ENCODE measurements at regions not wholly inside any gene's neighbourhood (a gene's known extent, or its start where the extent isn't known, plus 50 kb on each side); places are given as distances from the start of the nearest gene placed in this dataset.

DNA sequence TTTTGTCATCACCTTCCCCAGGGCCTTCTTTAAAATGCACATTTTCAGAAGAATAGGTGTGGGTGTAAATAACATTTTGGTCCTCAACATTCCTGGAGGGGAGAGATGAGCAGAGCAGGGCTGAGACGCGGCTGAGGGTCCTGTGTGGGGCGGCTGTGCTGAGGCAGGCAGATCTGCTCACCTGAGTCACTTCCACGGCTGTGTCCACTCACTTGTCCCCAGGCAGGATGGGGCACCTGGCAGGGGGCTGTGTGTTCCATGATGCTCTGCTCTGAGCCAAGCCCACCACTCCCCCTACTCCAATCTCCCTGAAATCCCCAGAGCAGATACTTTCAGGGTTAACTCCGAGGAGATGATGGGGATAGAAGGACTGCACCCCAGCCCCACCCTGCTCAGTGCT lies 93.8 kb downstream of the GLRX3 start:
- no peak for DNase-seq (ENCODE audit: low read depth in 1 of 2, low spot score in 1 of 2)

DNA sequence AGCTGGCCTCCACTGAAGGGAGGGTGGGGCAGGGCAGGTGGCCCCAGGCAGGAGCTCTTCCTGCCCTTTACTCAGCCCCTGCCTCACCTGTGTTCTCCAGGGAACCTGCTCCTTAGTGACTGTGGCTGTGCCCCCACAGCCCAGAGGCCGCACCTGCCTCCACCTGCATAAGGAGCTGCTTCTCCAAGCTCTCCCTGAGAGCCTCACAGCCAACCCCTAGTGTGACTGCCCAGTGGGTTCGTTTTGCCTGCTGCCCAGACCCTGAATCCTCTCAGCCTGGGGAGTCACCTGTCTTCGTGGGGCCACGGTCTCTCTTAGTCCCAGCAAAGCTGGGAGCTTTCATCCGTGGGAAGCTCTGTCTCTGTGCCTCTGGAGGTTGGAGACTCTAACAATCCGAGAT lies 94.4 kb downstream of the GLRX3 start:
- no peak for DNase-seq (ENCODE audit: low read depth in 1 of 2, low spot score in 1 of 2)

DNA sequence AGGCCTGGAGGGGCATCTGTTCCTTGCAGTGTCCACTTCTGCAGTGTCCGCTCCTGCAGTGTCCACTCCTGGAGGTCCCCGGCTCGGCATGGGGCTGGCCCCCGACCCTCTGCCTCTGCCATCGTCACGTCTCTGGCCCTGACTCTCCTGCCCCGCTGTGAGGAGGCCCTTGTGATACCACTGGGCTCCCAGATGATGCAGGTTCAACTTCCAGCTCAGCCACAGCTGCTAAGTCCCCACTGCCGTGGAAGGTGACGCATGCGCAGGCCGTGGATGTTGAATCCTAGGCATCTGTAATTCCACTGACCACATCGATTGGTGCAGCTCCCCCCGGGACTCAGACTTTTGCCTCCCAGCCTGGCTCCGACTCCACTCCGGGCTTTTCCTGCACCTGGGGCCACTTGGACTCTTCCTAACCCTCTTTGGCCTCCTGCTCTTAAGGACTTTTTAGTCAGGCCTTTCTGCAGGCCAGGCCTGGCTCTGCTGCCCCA lies 95.1 kb downstream of the GLRX3 start:
- no peak for DNase-seq (ENCODE audit: low read depth in 1 of 2, low spot score in 1 of 2)

DNA sequence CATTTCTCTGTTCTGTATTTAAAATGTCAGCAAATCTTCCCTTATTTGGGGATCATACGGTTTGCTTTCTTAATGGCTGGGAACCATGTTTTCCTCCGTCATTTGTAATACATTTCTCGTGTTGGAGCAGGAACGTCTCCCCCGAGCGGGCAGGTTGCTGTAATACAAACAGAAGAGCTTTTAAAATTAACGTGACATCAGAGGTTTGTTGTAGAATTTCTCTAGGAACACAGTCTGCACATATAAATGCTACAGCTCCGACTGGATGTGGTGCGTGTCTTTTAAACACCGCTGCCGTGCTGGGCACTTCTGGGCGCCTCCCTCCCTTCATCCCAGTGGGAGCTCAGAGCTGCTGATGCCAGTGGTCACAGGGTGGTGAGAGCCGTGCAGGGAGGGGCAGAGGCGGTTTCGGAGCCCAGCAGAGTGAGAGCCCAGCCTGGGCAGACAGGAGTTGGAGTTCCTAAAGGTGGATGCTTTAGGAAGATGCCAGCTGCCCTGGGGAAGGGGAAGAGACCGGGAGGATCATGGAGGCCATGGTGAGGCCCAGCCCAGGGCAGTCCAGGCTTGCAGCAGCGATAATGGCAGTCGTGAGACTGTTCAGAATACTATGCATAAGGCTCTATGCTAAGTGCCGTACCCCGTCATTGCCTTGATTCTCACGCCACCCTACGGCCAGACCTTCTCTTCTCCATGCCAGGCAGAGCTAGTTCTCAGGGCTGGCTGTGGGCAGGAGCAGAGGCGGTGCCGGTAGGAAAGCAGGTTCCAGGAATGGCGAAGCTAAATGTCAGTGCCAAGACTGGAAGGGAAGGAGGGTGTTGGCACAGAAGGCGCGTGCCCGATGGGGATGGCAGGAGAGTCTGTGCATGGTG lies 96.2 kb downstream of the GLRX3 start:
- no peak for DNase-seq (ENCODE audit: low read depth in 1 of 2, low spot score in 1 of 2)

DNA sequence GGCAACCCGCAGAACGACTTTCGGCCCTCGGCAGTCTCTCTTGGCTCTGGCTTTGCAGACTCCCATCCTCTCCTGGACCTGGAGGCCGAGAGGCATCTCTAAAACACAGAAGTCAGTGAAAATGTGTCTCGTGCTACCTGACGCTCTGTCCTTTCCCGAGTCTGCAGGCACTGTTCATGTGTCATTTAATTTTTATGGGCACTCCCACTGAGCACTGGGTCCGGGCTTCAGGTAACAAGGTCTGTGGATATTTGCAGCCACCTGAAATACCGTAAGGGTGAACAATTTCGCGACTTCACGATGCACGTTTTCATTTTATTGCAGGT lies 96.8 kb downstream of the GLRX3 start:
- DNase-seq (ENCODE audit: low read depth in 1 of 2, low spot score in 1 of 2): no peak

DNA sequence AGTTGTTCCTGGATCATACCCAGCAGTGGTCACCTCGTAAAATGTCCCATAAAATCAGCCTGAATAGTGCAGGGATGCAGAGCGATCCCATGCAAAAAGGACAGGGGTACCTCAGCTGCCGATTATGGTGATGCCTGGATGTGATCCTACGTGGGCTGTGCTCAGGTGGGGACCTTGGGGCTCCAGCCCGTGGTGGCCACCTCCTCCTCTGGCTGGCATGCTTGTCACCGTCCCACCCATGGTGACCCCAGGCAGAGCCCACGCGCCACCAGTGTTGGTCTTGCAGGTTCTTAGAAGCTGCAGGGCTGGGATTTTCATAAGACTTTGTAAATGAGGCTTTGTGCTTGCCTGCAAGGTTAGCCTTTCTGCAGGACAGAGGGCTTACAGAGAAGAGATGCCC lies 97.2 kb downstream of the GLRX3 start:
- no peak for DNase-seq (ENCODE audit: low read depth in 1 of 2, low spot score in 1 of 2)

DNA sequence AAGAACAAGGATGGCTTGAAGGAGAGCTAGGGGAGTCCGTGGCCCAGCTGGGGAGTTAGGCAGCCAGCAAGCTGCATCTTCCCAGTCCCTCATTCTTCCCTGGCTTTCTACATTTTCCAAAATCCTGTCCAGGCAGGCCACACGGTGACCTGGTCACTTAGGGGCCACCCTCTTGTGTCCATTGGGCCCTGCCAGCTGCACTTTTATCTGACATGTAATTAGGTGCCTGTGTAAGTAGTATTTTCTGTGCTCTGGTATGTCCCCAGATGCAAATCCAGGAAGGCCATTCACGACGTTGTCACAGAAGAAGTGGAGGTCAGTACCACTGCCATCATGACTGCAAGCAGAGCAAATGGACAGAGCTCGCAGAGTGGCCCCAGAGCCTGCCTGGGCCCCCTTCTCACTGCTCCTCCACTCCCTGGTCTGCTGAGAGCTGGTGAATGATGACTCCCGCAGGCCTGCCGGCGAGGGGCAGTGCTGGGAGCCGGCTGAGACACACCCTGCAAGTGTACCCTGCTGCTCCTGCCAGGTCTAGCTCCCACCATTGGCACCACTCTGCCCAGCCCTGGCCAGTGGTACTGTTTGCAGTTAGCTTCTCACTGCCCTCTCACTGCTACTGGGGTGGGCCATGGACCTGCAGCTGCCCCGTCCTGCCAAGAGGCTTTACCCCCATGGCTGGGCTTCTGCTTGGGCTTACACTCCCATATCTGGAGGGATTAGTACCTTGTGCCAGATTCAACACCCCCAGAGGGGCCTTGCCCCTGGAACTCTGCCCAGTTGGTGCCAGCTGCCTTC lies 98.2 kb downstream of the GLRX3 start:
- DNase-seq (ENCODE audit: low read depth in 1 of 2, low spot score in 1 of 2): no peak

DNA sequence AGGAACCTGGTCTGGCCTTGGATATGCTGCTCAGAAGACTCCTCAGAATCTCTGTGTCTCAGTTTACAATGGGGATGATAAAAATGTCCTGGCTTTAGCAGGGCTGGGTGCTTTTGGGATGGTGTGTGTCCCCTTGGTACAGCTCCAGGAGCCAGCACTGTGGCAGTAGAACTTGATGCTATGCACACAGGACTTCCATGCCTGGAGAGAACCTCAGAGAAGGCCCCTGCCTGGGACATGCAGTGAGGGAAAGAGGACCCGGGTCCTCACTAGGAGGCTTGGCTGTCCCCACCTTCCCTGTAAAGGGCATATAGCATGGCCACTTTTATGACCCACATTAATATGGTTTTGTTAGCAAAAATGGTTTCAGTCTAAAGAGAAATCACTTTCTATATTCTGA lies 100.5 kb downstream of the GLRX3 start:
- no peak for DNase-seq (ENCODE audit: low read depth in 1 of 2, low spot score in 1 of 2)

DNA sequence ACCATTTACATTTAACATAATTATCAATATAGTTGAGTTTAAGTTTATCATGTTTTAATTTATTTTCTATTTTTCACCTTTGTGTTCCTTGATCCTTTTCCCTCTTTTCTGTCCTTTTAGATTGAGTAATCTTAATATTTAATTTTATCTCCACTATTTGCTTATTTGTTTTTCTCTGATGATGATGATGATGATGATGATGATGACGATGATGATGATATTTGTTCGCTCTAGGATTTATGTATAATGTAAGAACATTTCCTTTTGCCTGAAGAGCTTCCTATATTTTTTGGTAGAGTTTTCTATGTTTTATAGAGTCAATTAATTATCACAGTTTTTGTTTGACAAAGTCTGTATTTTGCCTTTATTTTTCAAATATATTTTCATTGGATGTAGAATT lies 104.2 kb downstream of the GLRX3 start:
- DNase-seq (ENCODE audit: low read depth in 1 of 2, low spot score in 1 of 2): no peak

DNA sequence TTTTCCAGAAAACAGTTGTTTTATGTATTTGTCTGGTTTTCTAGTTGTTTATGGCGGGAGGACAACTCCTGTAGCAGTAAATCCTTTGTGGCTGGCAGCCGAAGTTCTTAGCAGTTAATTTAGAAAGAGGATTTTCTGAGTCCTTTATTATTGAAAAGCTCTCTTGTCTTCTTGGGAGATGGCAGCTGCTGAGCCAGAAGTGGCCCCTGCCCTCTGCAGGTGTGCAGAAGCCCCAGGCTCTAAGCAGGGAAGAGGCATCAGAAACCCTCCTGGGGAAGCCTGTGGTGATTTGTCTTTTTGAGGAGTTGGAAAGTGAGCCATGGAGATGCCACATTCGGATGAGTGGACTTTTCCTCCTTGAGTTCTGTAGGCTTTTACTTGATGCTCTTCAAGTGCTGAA lies 106.3 kb downstream of the GLRX3 start:
- no peak for DNase-seq (ENCODE audit: low read depth in 1 of 2, low spot score in 1 of 2)

DNA sequence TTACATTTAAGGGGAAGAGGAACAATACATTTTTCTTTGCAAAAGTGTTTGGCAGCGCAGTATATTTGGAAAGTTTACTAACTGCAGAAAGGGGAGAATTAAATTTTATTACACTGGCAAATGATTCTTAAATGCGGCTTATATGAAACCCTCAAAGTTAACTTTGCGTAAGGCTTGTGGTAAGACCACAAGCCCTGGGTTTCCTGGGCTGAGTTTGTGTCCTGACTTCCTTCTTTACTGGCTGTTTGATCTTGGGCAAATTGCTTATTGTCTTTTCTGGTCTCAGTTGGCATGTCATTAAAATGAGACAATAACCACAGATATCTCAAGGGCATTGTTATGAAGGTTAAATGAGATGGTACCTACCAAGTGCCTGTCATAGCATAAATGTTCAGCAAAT lies 106.8 kb downstream of the GLRX3 start:
- no peak for DNase-seq (ENCODE audit: low read depth in 1 of 2, low spot score in 1 of 2)

DNA sequence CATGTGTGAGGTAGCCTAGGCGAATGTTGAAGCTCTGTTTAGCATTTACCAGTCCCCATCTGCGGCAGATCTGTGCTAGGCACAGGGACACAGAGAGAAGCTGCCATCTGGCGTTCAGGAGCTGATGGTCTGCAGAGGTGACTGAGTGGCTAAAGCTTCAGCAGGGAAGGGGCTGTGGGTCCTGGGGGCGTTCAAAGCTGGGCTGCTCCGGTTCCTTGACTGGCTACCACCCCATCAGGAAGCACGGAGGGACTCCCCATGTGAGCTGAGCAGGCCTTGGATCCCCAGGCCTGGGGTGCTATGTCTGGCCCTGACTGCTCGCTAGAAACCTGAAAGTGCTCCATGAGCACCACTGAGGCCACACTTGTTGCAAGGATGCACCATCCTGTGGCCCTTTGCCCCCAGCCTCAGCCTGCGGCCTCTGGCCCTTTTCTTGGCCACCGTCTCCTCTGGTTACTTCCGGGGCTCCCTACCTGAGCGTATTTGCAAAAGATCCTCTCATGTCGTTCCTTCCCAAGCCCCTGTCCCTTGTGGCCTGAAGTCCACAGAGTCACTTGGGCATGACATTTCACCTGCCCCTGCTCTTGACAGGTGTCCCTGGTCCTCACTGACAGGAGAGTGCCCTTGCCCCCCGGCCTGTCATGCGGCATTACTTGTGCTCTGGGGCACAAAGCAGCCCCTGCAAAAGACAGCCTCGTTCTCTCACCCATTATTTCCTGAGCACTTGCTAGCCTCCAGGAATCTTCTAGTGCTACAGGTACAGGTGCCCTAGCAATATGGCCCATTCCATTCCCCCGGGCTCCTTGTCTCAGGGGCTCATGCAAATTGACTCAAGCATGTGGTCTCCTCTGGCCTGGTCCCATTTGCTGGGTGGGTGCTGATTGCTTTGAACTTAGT lies 108.1 kb downstream of the GLRX3 start:
- no peak for DNase-seq (ENCODE audit: low read depth in 1 of 2, low spot score in 1 of 2)

DNA sequence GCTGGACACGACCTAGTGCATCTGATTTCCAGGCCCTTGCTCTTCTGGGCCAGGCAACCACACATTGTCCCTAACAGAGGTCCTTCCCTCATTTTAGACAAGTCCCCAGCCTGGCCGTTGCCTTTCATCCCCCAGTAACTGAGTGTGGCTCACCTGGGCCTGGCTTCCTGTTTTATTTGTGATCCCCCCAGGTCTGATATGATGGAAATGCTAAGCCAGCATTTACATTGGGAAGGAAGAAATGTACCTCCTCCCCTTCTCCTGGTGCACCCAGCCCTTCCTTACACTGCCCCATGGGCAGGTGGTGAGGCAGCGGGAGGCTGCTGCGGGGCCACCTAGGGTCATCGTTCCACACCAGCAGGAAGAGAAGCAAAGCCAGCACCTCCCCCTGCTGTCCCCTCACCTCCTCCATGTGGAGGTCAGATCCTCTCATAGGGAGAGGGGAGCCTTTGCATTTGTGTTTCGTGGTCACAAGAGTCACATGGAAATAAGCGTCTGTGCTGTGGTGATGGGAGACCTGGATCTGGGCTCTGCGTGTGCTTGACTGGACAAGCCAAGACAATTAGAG lies 108.8 kb downstream of the GLRX3 start:
- DNase-seq (ENCODE audit: low read depth in 1 of 2, low spot score in 1 of 2): no peak

DNA sequence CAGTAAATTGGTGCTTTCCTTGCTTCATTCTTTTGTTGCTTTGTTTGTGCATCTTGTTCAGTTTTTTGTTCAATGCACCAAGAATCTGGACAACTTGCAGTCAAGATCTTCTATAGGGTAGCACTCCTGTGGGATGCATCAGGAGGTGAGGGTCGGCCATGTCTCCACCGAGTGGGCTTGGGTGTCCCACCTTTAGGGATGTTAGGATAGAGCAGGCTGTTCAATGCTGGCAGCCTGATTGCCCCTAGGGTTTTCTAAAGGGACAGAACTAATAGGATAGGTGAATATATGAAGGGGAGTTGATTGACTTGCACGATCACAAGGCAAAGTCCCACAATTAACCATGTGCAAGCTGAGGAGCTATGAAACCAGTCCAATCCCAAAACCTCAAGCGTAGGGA lies 109.9 kb downstream of the GLRX3 start:
- DNase-seq (ENCODE audit: low read depth in 1 of 2, low spot score in 1 of 2): no peak

DNA sequence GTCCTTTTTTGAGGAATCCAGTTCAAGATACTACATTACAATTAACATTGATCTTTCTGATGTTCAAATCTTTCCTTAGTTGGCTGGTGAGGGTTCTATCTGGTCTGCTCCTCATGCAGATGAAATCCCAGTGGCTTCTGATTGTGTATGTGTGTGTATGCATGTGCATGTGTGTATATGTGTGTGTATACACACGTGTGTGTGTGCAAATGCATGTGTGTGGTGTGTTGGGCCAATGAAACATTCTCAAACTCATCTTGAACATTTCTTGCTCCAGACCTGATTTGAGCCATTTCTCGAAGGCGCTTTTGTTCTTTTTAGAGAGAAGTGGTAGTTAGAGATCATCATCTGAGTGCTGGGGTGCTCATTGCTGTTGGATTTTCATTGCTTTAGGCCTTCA lies 113.9 kb downstream of the GLRX3 start:
- DNase-seq (ENCODE audit: low read depth in 1 of 2, low spot score in 1 of 2): no peak

DNA sequence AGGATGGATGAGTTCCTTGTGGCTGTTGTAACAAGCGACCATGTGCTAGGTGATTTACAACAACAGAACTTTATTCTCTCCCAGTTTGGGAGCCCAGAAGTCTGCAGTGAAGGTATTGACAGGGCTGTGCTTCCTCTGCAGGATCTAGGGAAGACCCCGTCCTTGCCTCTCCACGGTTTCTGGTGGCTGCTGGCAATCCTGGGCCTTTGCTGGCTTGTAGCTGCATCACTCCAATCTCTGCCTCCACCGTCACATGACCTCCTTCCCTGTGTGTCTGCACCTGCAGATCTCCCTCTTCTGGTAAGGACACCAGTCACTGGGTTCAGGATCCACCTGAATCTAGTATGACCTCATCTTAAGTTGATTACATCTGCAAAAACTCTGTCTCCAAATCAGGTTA lies 115.6 kb downstream of the GLRX3 start:
- no peak for DNase-seq (ENCODE audit: low read depth in 1 of 2, low spot score in 1 of 2)

DNA sequence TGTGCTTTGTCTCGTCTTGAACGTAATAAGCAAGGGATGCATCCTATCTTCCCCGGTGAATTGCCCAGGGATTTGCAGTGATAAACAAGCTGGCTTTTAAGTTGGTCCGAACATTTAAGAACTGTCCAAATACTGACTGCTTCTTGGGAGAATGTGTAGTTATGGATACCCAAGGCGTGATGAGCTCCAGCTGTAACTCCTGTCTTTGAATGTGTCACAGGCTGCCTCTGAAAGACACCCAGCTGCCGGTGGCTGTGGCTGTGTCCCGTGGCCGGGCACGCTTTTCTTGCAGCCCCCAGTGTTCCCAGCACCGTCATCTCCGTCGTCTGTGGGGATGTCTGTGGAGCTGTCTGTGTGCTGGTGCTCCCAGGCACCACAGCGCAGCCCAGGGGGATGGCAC lies 118.1 kb downstream of the GLRX3 start:
- no peak for DNase-seq (ENCODE audit: low read depth in 1 of 2, low spot score in 1 of 2)

DNA sequence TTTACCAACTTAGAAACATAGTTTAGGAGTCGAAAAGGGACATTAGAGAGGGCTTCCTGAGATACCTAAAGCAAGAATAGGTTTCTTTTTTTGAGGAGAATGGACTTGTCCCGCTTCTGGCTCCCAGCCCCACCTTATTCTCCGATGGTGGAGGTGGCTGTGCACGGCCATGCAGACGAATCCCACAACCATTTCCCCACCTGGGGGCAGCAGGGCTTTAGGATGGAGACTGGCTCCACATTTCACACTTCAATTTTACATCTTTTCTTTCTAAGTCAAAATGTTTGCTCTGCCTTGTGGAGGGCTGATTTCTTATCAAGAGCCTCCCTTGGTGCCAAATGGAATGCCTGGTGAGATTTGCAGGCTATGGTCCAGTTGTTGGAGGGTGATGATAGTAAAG lies 118.5 kb downstream of the GLRX3 start:
- no peak for DNase-seq (ENCODE audit: low read depth in 1 of 2, low spot score in 1 of 2)

DNA sequence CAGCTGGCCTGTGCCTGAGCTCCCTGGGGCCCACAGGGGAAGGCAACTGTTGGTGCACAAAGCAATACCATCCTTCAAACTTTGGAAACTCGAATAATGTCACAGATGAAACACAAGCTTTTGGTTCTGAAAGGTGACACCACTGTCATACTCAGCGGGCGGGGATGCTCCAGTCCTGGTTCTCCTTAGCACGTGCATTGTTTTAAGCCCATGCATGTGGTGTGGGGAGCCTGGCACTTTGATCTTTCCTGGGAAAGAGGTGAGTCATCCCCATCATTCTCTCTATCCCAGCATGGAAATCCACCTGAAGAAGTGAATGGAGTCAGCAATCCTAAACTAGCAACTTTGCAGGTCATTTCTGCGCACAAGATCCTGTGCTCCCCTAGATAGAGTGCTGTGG lies 119.6 kb downstream of the GLRX3 start:
- no peak for DNase-seq (ENCODE audit: low read depth in 1 of 2, low spot score in 1 of 2)

DNA sequence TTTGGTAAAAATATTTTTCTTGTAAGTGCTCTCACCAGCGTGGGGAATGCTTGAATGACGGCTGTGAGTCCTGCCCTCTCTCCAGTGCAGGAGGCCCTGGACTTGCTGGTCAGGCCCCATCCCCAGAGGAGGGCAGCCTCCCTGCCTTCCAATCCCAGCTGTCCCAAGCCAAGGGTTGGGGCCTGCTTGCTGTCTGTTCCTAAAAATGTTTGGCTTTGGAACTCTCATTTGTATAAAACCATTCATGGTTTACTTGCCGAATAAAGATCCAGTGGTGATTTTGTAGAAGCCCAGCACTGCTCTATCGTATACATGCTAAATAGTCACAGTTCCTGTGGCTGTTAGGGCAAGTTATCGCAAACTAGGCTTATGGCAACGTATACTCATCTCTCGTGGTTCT lies 121.7 kb downstream of the GLRX3 start:
- no peak for DNase-seq (ENCODE audit: low read depth in 1 of 2, low spot score in 1 of 2)

DNA sequence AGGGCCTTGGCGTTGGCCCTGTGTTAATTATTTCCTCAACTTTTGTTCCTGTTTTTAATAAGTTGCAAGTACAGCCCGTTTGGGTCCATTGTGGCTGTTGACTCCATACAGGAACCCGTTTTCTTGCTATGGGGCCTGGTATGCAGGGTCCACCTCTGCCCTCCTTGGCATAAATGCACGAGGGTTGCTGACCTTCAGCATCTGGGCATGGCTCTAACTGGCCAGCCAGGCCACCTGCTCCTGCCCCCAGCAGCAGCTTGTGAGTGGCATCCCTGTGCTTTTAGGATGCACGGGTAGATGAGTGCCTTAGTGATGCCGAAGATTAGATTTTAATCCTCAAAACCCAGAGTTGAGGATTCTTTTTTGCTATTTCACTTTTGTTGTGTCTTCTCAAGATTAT lies 123.2 kb downstream of the GLRX3 start:
- no peak for DNase-seq (ENCODE audit: low read depth in 1 of 2, low spot score in 1 of 2)

All from stimulated activated CD4-positive, alpha-beta T cell treated with anti-CD3 and anti-CD28 coated beads, Interleukin-15, amount 100 ng/mL, for 1 hour (primary cell).